SK-N-SH (cell line): ENCODE measurements at regions not wholly inside any gene's neighbourhood (a gene's known extent, or its start where the extent isn't known, plus 50 kb on each side); places are given as distances from the start of the nearest gene placed in this dataset.

Experiments
- EP300 ChIP-seq, 2 experiments: IDR thresholded peaks; 2 replicates each; pipeline versions ENCODE4 v1.4.0 to v1.6.1; 2012; ENCODE audit warnings: borderline replicate concordance in 1 of 2, low read depth in 1 of 2, low read length in 1 of 2
- EZH2phosphoT487 ChIP-seq: fragments of 200-600 bp; sonication (generic); IDR thresholded peaks from 2 replicates; pipeline ENCODE4 v1.6.1; 2017; ENCODE audit warnings: low read depth, mixed run types, mild to moderate bottlenecking, antibody characterized with exemption, moderate library complexity, borderline replicate concordance

DNA sequence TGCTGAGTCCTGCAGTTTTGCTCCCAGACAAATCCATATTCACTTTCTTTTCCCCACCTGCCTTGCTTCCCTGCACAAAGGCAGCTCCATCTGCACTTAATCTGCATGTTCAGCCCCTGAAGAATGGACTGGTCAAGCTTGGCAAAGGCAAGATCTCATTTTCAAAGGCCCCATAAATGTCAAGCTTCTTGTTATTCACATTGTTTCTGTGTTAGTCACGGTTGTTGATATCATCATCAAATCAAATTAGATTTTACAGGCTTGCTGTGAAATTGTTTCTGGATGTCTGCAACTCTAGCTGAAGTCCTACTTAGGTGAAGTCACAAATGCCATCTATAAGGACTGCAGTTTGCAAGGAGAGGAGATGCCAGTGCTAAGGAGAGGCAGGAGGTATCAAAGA is 91.0 kb downstream of the GPAM start:
- TF ChIP-seq EZH2phosphoT487 (no peak), EP300 (IDR thresholded peaks at IDR 0.05; ENCODE audit: borderline replicate concordance in 1 of 2, low read depth in 1 of 2, low read length in 1 of 2) (no peak)
